ENCODE measurements at regions not wholly inside any gene's neighbourhood (a gene's known extent, or its start where the extent isn't known, plus 50 kb on each side); places are given as distances from the start of the nearest gene placed in this dataset.

DNA sequence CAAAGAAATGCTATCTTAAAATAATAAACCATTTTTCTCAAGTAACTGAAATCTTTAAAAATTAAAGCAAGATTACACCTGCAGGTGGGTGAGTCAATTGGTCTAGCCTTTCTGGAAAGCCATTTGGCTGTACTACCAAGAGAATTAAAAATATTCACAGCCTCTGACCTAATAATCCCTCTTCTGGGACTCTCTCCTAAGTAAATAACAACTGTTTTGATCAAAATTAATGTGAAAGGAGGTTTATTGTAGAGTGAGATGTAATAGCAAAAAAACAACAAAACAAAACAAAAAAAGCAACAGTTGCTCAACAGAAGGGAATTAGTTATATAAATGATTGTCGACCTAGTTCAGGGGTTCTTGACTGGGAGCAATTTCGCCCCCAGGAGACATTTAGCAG, 89.0 kb downstream of the GEMIN8 start:
- no peaks in the 10 kb centered on the region for H3K79me2 ChIP-seq (ENCODE audit: low read length)
- no peak for TF ChIP-seq EZH2 (optimal IDR thresholded peaks at IDR 0.05; ENCODE audit: low read depth, low read length)
- TF ChIP-seq, protein P1, sequence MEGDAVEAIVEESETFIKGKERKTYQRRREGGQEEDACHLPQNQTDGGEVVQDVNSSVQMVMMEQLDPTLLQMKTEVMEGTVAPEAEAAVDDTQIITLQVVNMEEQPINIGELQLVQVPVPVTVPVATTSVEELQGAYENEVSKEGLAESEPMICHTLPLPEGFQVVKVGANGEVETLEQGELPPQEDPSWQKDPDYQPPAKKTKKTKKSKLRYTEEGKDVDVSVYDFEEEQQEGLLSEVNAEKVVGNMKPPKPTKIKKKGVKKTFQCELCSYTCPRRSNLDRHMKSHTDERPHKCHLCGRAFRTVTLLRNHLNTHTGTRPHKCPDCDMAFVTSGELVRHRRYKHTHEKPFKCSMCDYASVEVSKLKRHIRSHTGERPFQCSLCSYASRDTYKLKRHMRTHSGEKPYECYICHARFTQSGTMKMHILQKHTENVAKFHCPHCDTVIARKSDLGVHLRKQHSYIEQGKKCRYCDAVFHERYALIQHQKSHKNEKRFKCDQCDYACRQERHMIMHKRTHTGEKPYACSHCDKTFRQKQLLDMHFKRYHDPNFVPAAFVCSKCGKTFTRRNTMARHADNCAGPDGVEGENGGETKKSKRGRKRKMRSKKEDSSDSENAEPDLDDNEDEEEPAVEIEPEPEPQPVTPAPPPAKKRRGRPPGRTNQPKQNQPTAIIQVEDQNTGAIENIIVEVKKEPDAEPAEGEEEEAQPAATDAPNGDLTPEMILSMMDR (IDR thresholded peaks at IDR 0.05; ENCODE audit: low read length): no peak
- no peak overlapping the region for H2AFZ ChIP-seq (ENCODE audit: low read length)
- H3K4me2 ChIP-seq (ENCODE audit: low read depth, low read length): no peak overlapping the region
- no peaks in the 10 kb centered on the region for H3F3A ChIP-seq (ENCODE audit: insufficient read depth, low read length)
- H3K9me3 ChIP-seq (replicated peaks; ENCODE audit: insufficient read depth, low read length): no peaks in the 10 kb centered on the region
- H3K4me1 ChIP-seq (ENCODE audit: low read length): no peaks in the 10 kb centered on the region
- no peak overlapping the region for H3K9ac ChIP-seq (ENCODE audit: low read length)
- H3K36me3 ChIP-seq (replicated peaks; ENCODE audit: insufficient read depth, low read length): no peaks in the 10 kb centered on the region
- no peak overlapping the region for H3K27ac ChIP-seq (ENCODE audit: low read length)
- no peak for DNase-seq
- no peaks in the 10 kb centered on the region for H4K20me1 ChIP-seq (ENCODE audit: insufficient read depth, low read length)
- no peak overlapping the region for H3K4me3 ChIP-seq (ENCODE audit: low read length)
- no peaks in the 10 kb centered on the region for H3K27me3 ChIP-seq (replicated peaks; ENCODE audit: insufficient read depth, low read length)
- no peaks in the 10 kb centered on the region for H3K9me2 ChIP-seq (replicated peaks; ENCODE audit: insufficient read depth, low read length)

DNA sequence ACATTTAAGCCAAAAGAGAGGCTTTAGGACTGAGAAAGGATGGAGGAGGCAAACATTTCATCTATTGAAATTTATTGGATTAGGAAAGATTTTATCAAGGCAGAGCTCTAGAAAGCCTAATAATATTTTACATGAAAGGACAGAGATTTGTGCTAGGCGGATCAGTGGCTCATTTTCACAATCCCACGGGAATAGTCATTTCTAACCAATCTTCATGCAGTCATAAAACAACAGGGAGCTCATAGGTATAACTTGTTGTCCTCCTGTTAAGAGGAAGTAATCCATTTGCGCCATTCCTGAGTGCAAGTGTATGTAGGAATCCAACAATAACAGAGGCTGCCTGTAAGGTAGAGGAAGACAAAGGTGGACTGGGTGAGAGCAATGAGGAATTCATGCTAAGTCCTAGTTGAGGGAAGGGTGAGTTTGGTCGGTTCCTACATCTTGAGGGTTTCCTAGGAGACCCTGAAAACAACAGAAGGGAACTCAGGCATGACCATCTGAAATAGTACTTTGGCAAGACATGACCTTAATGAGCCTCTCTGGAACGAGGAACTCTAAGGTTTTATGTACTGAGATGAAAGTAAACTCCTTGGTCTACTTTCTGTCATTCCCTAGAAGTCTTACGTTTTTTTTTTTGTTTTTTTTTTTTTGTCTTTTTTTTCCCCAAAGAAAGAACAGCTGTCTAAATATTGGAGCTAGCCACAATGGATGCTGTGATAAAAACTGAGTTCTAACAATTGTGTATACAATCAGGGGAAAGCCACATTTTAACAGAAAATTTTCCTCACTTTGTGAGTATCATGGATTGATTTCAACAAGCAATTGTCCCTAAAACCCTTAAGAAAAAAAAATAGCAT, 89.7 kb downstream of the GEMIN8 start:
- Histone ChIP-seq H3F3A (ENCODE audit: insufficient read depth, low read length) (no peaks in the 10 kb centered on the region), H3K79me2 (ENCODE audit: low read length) (no peaks in the 10 kb centered on the region), H3K4me1 (ENCODE audit: low read length) (no peaks in the 10 kb centered on the region), H2AFZ (ENCODE audit: low read length) (no peak overlapping the region), H3K9me3 (replicated peaks; ENCODE audit: insufficient read depth, low read length) (no peaks in the 10 kb centered on the region), H3K27me3 (replicated peaks; ENCODE audit: insufficient read depth, low read length) (no peaks in the 10 kb centered on the region), H3K4me2 (ENCODE audit: low read depth, low read length) (no peak overlapping the region), H3K9me2 (replicated peaks; ENCODE audit: insufficient read depth, low read length) (no peaks in the 10 kb centered on the region), H3K27ac (ENCODE audit: low read length) (no peak overlapping the region), H3K4me3 (ENCODE audit: low read length) (no peak overlapping the region), H3K9ac (ENCODE audit: low read length) (no peak overlapping the region), H3K36me3 (replicated peaks; ENCODE audit: insufficient read depth, low read length) (no peaks in the 10 kb centered on the region), H4K20me1 (ENCODE audit: insufficient read depth, low read length) (no peaks in the 10 kb centered on the region)
- no peak for DNase-seq
- TF ChIP-seq, protein P1 (IDR thresholded peaks at IDR 0.05; ENCODE audit: low read length): no peak
- TF ChIP-seq EZH2phosphoT487 (IDR thresholded peaks at IDR 0.05; ENCODE audit: low read length) (no peak), EZH2 (optimal IDR thresholded peaks at IDR 0.05; ENCODE audit: low read depth, low read length) (no peak)

DNA sequence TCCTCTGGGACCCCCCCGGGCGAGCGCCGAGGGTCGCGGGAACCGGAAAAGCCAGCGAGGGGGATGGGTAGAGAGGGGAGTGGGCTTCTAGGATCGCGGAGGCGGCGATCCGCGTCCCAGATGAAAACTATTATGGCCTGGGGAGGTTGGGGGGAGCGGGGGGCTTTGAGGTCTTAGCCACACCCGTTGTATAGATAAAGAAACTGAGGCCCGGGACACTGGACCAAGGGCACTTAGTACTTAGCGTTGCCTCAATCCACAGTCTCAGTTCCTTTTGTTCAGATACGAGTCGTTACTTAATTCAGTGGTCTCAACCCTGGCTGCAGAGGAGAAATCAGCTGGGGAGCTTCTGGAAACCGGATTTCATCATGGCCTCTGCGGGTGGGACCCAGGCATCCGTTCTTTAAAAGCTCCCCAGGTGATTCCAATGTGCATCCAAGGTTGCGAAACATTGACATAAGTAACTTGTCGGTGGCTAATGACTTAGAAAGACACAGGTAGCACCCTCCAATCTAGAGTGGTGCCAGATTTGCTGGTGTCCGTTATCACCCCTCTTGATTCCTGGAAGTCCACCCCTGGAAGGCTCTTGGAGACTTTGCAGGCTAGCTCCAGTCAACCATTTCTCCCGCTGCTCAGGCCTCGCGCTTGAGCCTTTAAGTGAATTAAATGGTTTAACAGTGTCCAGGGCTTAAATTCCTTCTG, 90.7 kb downstream of the GEMIN8 start:
- no peaks in the 10 kb centered on the region for H3K27me3 ChIP-seq (replicated peaks; ENCODE audit: insufficient read depth, low read length)
- no peak overlapping the region for H2AFZ ChIP-seq (ENCODE audit: low read length)
- H3K4me2 ChIP-seq (ENCODE audit: low read depth, low read length): no peak overlapping the region
- H4K20me1 ChIP-seq (ENCODE audit: insufficient read depth, low read length): no peaks in the 10 kb centered on the region
- H3K9me3 ChIP-seq (replicated peaks; ENCODE audit: insufficient read depth, low read length): no peaks in the 10 kb centered on the region
- H3K4me1 ChIP-seq (ENCODE audit: low read length): no peaks in the 10 kb centered on the region
- no peak overlapping the region for H3K9ac ChIP-seq (ENCODE audit: low read length)
- no peaks in the 10 kb centered on the region for H3K79me2 ChIP-seq (ENCODE audit: low read length)
- TF ChIP-seq, protein P1 (IDR thresholded peaks at IDR 0.05; ENCODE audit: low read length): no peak
- TF ChIP-seq EZH2 (optimal IDR thresholded peaks at IDR 0.05; ENCODE audit: low read depth, low read length): no peak
- TF ChIP-seq EZH2phosphoT487 (IDR thresholded peaks at IDR 0.05; ENCODE audit: low read length): no peak
- no peak overlapping the region for H3K4me3 ChIP-seq (ENCODE audit: low read length)
- H3K27ac ChIP-seq (ENCODE audit: low read length): no peak overlapping the region
- no peaks in the 10 kb centered on the region for H3F3A ChIP-seq (ENCODE audit: insufficient read depth, low read length)
- no peaks in the 10 kb centered on the region for H3K9me2 ChIP-seq (replicated peaks; ENCODE audit: insufficient read depth, low read length)
- no peak for DNase-seq
- no peaks in the 10 kb centered on the region for H3K36me3 ChIP-seq (replicated peaks; ENCODE audit: insufficient read depth, low read length)

Data from MM.1S (cell line).